A673 (cell line): ENCODE measurements at regions not wholly inside any gene's neighbourhood (a gene's known extent, or its start where the extent isn't known, plus 50 kb on each side); places are given as distances from the start of the nearest gene placed in this dataset.
"Not testable (repeated sequence)": the region's sequence is repeated elsewhere in the genome, so short reads cannot be mapped to it uniquely, and the experiment has no call there.

ENCODE experiments used
- BruUV-seq: library from RNA; stranded (reverse); fragments of 400-500 nt; replicated peaks from 2 replicates; lab custom pipeline; 2021; lab: Mats Ljungman, UMichigan
- CTCF ChIA-PET: fragments of 300-600 bp; sonication (Branson Sonifier 250); formaldehyde crosslinking; loops from one replicate; lab custom pipeline; 2022; ENCODE audit warnings: antibody characterized with exemption; lab: Charles Lee
- POLR2A ChIA-PET: fragments of 300-600 bp; sonication (Branson Sonifier 250); formaldehyde crosslinking; loops from one replicate; lab custom pipeline; 2022; ENCODE audit warnings: antibody characterized with exemption; ENCODE audit not compliant: low non-redundant PET; lab: Charles Lee
- DNase-seq: peaks from one replicate; pipeline ENCODE4 v3.0.0-alpha.2; 2015; ENCODE audit warnings: low spot score
- H3K27ac ChIP-seq: fragments of 200-600 bp; sonication (generic); 2 replicates; pipeline ENCODE4 v1.5.1; 2016; ENCODE audit warnings: mixed run types, low read depth, mild to moderate bottlenecking, mixed read lengths, antibody characterized with exemption, low read length; ENCODE audit not compliant: poor library complexity, severe bottlenecking
- H3K27me3 ChIP-seq: fragments of 200-600 bp; sonication (generic); replicated peaks from 2 replicates; pipeline ENCODE4 v1.6.1; 2017; ENCODE audit warnings: mixed run types, low read depth, mild to moderate bottlenecking, mixed read lengths, antibody characterized with exemption, low read length; ENCODE audit not compliant: insufficient read depth, poor library complexity
- H3K36me3 ChIP-seq: fragments of 200-600 bp; sonication (generic); 2 replicates; pipeline ENCODE4 v1.6.1; 2016; ENCODE audit warnings: mixed run types, mild to moderate bottlenecking, mixed read lengths, antibody characterized with exemption, low read length; ENCODE audit not compliant: insufficient read depth, poor library complexity, severe bottlenecking
- H3K4me1 ChIP-seq: fragments of 200-600 bp; sonication (generic); 2 replicates; pipeline ENCODE4 v1.6.1; 2017; ENCODE audit warnings: mixed run types, mild to moderate bottlenecking, mixed read lengths, antibody characterized with exemption, low read length; ENCODE audit not compliant: insufficient read depth, poor library complexity, severe bottlenecking
- H3K4me3 ChIP-seq: fragments of 200-600 bp; sonication (generic); 2 replicates; pipeline ENCODE4 v1.5.1; 2016; ENCODE audit warnings: low read depth, mixed run types, mild to moderate bottlenecking, mixed read lengths, low read length; ENCODE audit not compliant: poor library complexity, severe bottlenecking
- H3K9me3 ChIP-seq: fragments of 200-600 bp; sonication (generic); 2 replicates; pipeline ENCODE4 v1.6.1; 2016; ENCODE audit warnings: mixed run types, low read depth, mild to moderate bottlenecking, mixed read lengths, antibody characterized with exemption, low read length; ENCODE audit not compliant: poor library complexity, severe bottlenecking
- EZH2 ChIP-seq: fragments of 200-600 bp; sonication (generic); IDR thresholded peaks from 2 replicates; pipeline ENCODE4 v1.6.1; 2017; ENCODE audit warnings: borderline replicate concordance, low read depth, mild to moderate bottlenecking, mixed read lengths, antibody characterized with exemption, low read length; ENCODE audit not compliant: poor library complexity, severe bottlenecking
- intact Hi-C: fragments of 100-400 bp; cut with micrococcal nuclease; formaldehyde crosslinking; loops from one replicate; pipeline ENCODE4 v1.10.0; 2022; ENCODE audit not compliant: unreplicated experiment
- TF ChIP-seq, protein P1 (sequence below): fragments of 300-800, 200-600 bp; sonication (generic); conservative IDR thresholded peaks from 2 replicates; pipeline ENCODE4 v1.5.1; 2017; ENCODE audit warnings: low read depth, mild to moderate bottlenecking, antibody characterized with exemption, low read length, moderate library complexity, mixed read lengths

GRCh38 chr5:125085797-125086505, 339.5 kb upstream of the ZNF608 start:
- H3K36me3 ChIP-seq: no peaks in the 10 kb centered on the region
- H3K27ac ChIP-seq: no peak overlapping the region
- H3K4me3 ChIP-seq: no peak overlapping the region
- no peaks in the 10 kb centered on the region for H3K9me3 ChIP-seq
- DNase-seq: no peak
- TF ChIP-seq, protein P1, sequence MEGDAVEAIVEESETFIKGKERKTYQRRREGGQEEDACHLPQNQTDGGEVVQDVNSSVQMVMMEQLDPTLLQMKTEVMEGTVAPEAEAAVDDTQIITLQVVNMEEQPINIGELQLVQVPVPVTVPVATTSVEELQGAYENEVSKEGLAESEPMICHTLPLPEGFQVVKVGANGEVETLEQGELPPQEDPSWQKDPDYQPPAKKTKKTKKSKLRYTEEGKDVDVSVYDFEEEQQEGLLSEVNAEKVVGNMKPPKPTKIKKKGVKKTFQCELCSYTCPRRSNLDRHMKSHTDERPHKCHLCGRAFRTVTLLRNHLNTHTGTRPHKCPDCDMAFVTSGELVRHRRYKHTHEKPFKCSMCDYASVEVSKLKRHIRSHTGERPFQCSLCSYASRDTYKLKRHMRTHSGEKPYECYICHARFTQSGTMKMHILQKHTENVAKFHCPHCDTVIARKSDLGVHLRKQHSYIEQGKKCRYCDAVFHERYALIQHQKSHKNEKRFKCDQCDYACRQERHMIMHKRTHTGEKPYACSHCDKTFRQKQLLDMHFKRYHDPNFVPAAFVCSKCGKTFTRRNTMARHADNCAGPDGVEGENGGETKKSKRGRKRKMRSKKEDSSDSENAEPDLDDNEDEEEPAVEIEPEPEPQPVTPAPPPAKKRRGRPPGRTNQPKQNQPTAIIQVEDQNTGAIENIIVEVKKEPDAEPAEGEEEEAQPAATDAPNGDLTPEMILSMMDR: no peak
- no peak for TF ChIP-seq EZH2
- intact Hi-C loops: no loop called here
- POLR2A ChIA-PET: no interaction called here
- no peaks in the 10 kb centered on the region for H3K27me3 ChIP-seq
- BruUV-seq: no TSS peak
- H3K4me1 ChIP-seq: no peaks in the 10 kb centered on the region
- CTCF ChIA-PET: no interaction called here

DNA sequence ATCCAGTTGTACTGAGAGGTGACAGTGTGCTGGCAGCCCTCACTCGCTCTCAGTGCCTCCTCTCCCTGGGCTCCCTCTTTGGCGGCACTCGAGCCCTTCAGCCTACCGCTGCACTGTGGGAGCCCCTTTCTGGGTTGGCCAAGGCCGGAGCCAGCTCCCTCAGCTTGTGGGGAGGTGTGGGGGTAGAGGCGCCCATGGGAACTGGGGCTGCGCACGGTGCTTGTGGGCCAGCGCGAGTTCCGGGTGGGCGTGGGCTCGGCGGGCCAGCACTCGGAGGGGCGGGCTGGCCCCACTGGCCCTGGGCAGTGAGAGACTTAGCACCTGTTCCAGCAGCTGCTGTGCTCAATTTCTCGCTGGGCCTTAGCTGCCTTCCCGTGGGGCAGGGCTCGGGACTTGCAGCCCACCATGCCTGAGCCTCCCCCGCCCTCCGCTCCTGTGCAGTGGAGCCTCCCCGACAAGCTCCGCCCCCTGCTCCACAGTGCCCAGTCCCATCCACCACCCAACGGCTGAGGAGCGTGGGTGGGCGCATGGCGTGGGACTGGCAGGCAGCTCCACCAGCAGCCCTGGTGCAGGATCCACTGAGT, 342.2 kb upstream of the ZNF608 start:
- ChIA-PET CTCF (interaction anchor here (0.7 kb wide), 1 partner anchor 50 kb away, joined by 9 read pairs; no protein-coding TSS in a partner anchor), POLR2A (no interaction called here)
- no peaks in the 10 kb centered on the region for H3K9me3 ChIP-seq
- no peaks in the 10 kb centered on the region for H3K36me3 ChIP-seq
- intact Hi-C loops: no loop called here
- no peak overlapping the region for H3K27ac ChIP-seq
- H3K27me3 ChIP-seq: no peaks in the 10 kb centered on the region
- H3K4me3 ChIP-seq: no peak overlapping the region
- BruUV-seq: no TSS peak
- no peak for DNase-seq
- no peaks in the 10 kb centered on the region for H3K4me1 ChIP-seq
- no peak for TF ChIP-seq EZH2
- TF ChIP-seq, protein P1: no peak

- H3K27ac ChIP-seq, H3K27me3 ChIP-seq, H3K4me3 ChIP-seq, H3K9me3 ChIP-seq, BruUV-seq, H3K36me3 ChIP-seq, POLR2A ChIA-PET, H3K4me1 ChIP-seq, CTCF ChIA-PET, DNase-seq, intact Hi-C loops: not testable (repeated sequence)
These were observed 345.7 kb upstream of the ZNF608 start for GRCh38 chr5:125092138-125092537.
